Retina (tissue), 1 donor: ENCODE measurements at regions not wholly inside any gene's neighbourhood (a gene's known extent, or its start where the extent isn't known, plus 50 kb on each side); places are given as distances from the start of the nearest gene placed in this dataset.

Experiments
- DNase-seq: peaks from one replicate; pipeline ENCODE4 v3.0.0-alpha.2; 2016

DNA sequence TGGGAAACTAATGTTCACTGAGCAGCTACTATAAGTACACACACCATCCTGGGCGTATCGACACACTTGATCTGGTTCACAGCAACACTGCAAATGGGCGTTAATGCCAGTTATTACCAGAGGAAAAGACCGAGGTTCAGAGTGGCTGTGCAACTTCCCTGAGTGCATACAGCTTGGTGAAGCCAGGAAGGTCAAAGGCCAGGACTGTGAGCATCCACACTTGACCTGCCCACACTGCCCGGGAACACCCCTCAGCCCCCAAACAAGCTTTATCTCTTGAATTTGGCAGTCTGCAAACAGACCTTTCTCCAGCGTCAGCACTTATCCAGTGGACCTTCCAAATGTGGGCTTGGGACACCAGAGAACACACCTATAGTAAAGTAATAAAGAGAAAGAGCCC lies 312.6 kb downstream of the BCL11B start:
- no peak for DNase-seq

DNA sequence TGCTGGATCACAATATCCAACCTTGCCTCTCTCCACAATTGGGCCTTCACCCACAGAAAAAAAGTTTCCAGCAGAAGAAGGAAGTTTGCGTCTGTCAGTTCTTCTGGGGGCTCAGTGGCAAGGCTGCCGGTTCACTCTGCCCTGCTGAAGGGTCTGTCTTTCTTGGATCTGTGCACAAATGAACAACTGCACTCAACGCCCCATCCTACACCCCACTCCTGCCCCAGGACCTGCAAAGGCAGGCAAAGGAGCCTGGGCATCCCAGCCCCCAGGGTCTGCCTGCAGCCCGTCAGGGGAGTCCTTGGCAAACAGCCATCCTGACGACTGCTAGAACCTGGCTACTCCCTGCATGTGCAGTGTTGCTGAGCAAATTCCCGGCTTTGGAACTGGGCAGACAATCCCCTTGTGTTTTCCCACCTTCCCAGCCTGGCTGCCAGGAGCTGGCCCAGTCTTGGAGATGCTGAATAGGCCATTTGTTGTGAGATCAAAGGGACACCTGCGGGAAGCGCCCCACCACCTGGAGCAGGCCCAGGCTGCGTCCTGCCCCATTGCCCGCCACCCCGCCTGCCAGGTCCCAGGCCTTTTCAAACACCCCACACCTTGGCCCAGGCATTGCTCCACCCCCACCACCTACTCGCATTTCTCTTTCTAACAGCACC lies 311.9 kb downstream of the BCL11B start:
- no peak for DNase-seq

DNA sequence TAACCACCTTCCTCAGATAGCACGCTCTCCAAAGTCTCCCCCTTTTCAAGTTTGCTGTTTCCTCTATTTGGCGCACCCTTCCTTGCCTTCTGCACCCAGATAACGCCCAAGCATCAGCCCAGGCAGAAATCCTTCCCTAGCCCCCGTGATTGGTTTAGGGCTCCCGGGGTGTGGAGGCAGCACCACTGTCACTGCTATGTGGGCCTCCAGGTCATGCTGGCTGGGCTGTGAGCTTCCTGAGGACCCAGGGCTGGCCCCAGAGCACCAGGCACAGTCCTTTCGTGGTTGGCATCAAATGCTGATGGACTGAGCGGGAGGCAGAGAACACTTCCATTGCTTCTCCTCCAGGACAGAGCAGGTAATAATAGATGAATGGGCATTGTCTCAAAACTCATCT lies 311.4 kb downstream of the BCL11B start:
- no peak for DNase-seq

DNA sequence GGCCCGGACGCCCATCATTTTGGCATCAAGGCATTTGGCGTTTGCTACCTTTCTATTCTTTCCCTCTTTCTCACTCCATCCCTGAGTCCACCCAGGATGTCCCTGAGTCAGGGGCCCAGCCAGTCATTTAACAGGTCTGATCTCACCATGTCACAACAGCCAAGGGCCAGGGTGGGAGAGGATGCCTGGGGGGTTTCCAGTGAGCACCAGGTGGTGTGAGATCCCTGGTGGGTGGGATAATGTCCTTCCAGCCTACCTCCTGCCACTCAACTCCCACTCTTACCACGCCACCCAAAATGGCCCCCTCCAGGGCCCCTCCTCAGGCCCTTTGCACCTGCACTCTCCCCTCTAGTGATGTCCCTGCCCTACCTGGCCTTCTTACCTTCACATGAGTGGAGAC lies 310.8 kb downstream of the BCL11B start:
- no peak for DNase-seq

DNA sequence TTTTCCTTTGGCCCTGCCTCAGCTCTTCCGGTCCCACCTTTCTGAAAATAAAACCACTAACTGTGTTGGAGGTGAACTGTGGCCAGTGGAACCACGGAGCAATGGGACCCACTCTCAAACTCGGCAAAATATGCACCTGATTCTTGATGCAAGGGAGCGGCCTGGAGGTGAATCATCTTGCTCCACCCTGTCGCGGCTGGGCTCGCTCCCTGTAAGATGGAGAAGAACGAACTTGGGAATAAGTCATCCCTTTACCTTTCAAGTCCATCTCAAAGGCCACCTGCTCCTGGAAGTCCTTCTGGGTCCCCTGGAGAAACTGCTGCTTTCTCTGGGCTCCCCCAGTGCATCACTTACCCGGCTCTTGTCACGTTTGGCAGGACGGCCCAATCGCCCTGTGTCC lies 309.9 kb downstream of the BCL11B start:
- DNase-seq, result no peak

DNA sequence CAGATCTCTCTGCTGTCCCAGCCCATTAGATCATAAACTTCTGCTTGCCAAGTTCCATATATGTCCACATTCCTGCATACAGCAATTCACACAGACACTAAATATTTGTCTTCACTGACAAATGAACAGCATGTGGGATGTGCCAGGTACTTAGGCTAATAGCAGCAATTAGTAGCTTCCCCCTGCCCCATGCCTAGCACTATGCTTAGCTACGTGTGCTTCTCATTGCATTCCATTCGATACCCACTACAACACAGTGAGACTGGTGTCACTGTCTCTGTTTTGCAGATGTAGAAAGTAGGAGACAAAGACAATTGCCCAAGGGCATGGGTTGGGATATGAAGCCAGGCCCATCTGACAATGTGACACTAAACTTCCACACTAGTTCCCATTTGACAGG lies 308.4 kb downstream of the BCL11B start:
- DNase-seq, result no peak

DNA sequence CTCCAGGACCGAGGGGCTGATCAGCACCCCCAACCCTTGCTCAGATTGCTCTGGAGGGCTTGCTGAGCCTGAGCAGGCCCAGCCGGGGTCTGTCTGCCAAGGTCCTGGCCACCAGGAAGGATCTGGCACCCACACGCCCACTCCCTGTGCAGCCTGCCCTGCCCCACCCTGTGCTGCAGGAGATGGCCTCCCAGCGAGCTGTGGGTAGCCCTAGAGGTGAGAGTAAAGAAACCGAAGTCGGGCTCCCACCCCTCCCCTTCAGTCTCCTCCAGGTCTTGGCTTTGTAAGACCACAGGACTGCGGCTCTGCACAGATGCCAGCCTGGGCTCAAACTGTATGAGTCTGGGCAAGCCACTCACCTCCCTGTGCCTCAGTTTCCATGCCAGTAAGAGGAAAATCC lies 307.8 kb downstream of the BCL11B start:
- DNase-seq, result no peak

DNA sequence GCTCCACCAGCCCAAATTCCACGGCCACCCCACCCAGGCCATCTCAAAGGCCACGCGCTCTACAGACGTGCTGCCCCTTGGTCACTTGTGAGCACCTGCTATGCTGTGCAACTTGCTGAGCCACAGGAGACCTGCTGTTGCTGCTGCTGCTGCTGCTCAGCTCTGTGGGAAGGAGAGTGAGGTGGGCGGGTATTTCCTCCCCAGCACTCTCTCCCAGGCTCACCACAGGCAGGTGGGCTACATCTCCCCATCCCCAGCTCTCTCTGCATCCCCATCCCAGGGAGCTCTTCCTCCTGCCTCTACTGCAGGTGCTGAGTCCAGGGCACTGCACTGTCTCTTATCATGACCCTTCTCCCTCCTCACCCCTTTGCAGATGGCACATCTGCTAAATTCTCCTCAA lies 306.9 kb downstream of the BCL11B start:
- DNase-seq, result no peak

DNA sequence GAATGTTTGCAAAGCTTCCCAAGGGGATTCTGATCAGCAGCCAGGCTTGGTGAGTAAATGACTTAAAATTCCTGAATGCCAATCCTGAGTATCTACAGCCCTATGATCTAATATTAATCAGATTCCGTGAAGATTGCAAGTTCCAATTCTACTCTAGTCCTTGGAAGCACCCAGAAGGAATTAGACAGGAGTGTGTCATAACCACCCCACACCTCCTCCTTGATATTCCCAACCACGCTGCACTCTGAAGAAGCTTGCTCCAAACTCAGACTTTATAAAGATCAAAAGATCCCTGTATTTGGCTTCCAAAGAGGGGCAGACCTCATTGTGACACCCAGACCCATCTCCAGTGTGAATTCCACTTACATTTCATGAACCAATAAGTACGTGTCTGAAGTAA lies 306.0 kb downstream of the BCL11B start:
- DNase-seq, result no peak

DNA sequence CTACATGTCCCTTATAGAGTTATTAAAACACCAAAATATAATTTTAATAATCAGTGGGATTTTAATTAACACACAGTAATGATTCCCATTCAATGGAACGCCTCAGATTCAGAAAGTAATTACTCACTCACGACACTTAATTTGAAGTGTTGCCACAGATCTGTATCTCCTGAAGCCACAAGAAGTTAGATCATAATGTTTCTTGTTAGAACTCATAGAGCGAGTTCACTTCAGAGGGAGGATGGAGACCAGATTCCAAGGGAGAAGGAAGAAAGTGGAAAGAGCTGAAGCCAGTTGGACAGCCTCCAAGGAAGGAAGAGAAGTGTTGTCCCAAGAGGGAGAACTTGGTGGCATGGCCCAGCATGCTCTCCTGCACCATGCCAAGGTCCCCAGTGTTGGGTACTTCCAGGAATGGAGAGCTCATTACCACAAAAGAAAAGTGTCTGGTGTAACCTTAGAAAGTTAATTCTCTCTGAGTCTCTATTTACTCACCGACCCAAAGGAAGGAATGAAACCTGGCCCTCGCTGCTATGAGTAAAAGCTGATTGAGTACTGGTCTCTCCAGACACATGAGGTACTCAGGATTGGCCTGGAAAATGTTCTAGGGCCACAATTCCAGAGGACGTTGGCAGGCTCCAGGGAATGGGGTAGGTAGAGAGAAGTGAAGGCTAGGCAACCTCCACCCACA lies 305.4 kb downstream of the BCL11B start:
- DNase-seq, result no peak

DNA sequence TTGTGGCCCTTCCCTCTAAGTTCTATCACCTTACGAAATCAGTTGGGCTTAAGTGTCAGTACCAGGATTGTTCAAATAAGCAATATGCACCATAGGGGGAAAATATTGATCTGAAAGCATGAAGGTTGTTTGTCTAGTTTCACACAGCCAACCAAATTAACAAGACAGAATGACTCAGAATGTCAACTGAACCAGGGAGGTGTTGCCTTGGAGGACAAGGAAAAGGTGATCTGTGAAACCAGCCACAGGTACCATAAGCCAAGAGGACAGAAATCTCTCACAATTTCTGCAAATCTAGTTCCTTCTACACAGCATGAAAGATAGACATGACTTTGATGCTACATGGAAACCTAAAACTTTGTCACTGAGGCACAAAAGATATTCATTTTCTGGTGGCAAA lies 297.9 kb downstream of the BCL11B start:
- no peak for DNase-seq

DNA sequence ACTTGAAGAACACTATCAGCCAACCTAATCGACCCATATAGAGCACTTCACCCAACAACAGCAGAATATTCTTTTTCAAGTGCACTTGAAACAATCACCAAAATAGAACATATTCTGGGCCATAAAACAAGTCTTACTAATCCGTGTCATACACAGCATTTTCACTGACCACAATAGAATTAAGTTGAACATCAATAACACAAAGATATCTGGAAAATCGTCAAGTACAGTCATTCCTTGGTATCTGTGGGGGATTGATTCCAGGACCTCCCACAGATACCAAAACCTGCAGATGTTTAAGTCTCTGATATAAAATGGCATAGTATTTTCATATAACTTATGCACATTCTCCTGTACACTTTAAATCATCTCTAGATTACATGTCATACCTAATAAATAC lies 295.7 kb downstream of the BCL11B start:
- no peak for DNase-seq

DNA sequence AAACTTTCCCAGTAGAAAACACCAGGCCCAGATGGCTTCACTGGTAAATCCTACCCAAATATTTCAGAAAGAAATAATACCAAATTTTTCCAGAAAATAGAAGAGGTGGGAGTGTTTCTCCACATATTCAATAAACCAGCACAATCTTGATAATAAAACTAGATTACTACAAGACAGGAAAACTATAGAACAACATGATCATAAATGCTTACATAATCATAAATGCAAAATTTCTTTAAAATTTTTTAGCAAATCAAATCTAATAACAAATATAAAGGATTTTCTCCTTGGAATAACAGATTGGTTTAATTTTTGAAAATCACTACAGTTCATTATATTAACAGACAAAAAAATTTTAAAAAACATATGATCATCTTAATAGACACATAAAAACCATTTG lies 294.5 kb downstream of the BCL11B start:
- no peak for DNase-seq

DNA sequence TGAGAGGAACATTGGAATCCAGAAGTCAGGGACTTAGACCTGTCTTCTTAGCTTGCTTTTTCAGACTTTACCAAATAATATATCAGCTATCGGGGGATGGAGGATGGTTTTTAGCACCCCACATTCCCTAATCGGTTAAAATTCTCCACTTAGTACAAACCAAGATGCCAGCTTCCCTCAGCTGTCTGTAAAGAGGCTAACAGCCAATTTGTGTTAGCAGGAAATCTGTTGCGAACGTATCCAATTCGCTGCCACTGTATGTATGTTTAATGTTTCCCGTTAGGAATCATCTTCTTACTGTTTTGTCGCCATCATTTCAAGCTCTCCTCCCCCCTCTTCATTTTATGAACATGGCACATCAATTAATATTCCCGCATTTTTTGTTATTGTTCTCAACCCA lies 289.0 kb downstream of the BCL11B start:
- DNase-seq, result peak; percentile 12

DNA sequence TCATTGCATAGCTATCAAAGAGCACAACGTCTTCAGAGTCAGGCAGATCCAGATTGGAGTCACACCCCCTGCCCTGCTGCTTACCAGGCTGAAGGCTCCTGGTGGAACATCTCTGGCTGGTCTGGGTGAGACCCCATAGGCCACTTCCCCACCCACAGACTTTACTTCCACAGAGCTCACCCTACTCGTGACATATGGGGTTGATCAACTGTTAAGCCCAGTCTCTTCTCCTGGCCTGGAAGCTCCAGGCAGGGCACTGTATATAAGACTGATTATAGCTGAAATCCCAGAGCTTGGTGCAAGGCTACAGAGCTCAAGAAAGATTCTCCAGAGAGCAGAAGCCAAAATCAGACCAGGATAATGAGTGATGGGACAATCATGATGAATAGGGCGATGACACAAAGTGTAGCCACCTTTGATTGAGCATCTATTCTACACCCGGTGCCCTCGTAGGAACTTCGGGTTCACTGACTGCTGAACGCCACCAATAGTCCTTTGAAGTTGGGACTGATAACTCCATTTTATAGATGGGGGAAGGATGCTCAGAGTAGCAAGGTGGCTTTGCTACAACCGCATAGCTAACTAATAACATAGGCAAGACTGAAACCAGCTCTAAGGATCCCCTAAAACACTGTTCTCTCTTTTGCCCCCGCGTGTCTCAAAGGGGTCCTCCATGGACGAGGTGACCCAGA lies 287.8 kb downstream of the BCL11B start:
- no peak for DNase-seq

DNA sequence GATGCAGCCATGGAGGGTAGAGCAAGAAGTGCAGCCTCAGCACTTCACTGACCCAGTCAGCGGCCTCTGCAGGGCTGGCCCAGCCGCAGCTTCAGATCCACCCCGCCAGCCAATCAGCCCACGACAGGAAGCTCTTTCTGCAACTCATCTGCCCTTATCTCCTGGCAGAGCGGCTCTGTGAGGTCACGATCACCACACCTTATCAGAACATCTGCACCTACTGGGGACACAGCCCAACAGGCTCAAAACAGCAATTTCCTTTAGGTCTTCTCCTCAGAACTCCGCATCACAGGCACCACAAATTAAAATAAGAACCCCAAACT lies 287.3 kb downstream of the BCL11B start:
- no peak for DNase-seq

DNA sequence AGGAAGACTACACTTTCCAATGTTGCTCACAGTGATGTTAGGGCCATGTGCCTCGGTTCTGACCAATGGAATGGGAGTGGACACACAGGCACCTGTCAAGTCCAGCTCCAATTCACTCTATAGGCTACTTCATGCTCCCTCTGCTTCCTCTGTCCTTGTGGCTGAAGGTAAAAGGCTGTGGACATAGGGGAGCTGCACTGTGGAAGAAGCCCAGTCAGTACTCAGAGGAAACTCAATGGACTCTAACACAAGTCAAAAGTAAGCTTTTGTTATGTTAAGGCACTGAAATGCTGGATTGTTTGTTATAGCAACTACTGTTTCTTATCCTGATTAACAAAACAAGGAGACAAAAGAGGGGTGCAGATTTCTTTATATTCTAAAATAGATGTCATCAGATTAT lies 278.2 kb downstream of the BCL11B start:
- no peak for DNase-seq

DNA sequence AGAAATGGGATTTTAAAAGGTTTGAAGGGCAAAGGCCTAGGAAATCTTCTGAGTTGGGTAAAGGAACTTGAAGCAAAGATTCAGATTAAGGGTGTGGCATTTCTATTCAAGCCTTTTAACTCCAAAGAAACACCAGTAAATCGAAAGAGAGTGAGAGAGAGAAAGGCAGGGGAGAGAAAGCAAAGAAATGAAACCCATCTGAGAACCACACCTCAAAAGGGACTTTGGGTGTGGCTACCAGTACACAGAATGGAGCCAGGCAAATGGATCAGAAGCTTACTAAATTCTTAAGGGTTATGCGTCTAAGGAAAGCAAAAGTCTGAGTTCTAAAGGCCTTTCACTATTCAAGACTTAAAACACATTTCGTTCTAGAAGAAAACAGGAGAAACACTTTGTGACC lies 277.4 kb downstream of the BCL11B start:
- no peak for DNase-seq

DNA sequence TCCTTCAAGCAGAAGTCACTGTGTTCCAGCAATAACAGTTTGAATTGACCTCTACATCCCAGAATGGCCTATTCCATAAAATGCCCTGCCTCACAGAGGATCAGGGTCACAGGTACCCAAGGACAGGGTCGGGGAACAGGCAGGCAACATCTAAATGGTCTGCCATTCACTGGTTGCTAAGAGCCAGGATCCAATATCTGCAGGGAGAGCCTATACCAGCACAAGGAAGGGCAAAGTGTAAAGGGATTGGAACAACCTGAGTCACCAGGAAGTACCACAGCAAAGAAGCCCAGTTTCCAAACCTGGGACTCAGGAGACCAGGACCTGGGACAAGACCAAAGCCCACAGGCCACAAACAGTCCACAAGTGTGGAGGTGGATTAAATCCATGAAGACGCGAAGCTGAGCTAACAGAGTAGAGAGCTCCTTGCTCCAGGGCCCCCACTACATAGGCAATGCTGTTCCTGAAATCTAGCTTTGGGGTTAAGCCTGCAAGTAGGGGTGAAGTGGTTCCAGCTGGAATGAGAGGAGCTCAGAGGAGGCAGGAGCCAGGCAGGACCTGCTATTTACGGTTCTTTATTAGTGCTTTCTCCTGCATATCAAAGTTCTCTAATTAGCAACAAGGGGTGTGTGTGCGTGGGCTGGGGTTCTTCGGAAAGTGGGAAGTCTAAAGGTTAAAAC lies 274.3 kb downstream of the BCL11B start:
- DNase-seq, result no peak

DNA sequence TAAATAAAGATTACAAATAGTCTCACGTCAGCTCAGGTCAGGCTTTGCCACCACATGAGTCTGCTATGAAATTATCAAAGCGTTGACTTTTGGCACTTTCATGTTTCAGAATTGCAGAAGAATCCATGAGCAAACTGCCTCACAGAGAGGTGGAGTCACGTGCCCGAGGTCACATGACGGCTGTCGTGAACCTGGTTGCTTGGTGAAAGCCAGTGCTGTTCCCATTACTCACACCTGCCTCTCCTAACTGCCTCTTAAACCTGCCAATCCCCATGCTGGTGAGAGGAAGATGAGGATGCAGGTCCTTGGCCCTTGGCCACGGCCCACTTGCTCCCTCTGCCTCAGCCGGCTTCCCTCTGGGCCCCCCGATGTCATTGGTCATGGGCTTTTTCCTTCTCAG lies 272.7 kb downstream of the BCL11B start:
- no peak for DNase-seq

DNA sequence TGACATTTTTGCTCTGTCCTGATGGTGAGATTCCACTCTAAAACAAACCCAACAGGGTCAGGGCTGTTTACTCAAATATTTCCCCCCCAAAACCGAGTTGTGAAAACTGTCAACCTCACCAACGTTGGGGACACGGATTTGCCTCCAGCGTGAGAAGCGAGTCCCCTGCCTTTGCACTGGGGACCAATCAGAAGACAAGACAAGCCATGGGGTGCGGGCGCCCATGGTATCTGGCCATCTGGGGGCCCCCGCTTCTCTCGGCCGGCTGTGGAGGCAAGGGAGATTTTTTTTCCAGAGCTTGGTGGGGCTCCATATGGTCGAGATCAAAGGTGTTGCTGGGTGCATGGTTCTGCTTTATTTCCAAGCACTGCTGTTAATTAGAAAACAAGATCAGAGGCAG lies 272.1 kb downstream of the BCL11B start:
- DNase-seq, result no peak

DNA sequence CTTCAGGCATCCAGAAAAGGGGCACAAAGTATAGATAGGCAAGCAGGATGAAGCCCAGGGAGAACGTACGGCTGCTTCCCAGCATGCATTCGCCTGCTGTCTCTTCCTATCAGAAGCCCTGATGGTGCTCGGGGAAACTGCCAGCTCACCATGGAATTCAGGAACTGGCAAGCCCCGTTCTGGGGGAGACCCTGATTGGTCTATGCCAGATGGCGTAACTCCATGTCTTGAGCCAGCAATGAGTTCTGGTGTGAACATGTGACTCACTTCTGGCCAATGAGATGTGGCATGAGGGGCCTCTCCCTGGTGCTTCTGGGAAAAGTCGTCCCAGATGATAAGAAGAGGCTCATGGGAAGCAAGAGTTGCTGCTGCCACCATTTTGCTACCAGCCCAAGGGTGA lies 270.8 kb downstream of the BCL11B start:
- DNase-seq, result no peak

DNA sequence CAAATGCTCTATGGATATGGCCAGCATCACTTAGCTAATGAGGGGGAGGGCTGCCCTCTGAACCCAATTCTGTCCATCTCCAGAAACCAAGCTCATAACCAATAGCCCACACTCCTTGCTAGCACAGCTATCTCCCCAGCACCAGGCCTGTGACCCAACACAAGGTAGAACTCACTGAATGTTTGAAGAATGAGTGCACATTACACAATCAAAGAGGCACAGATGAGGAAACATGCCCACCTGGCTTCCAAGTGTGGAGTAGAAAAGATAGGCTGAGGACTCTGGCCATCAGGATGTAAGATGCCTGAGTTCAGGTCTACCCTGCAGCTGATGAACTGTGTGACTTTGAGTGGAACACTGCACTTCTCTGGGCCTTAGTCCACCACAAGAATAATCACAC lies 268.4 kb downstream of the BCL11B start:
- DNase-seq, result no peak

DNA sequence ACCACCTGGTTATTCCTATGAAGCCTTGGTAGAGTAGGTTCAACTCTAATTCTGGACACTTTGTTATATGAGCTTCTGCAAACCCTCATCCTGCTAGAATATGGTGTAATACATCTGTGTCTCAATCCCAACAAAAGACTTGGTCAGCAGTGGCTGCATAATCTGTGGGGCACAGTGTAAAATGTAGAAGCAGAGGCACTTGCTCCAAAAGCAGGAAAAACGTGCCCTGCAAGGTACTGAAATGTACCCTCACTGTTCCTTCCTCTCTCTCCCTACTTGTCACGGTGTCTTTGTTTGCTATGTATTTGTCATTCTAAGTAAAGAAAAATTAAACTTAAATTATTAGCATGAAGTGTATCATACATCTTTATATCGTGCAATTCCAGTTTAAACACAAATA lies 267.9 kb downstream of the BCL11B start:
- DNase-seq, result no peak
